ENCODE measurements at regions not wholly inside any gene's neighbourhood (a gene's known extent, or its start where the extent isn't known, plus 50 kb on each side); places are given as distances from the start of the nearest gene placed in this dataset.

- TF ChIP-seq CTCF (IDR thresholded peaks at IDR 0.05 in 2 of 3, conservative IDR thresholded peaks at IDR 0.05 in 1 of 3; ENCODE audit: borderline replicate concordance in 1 of 3, insufficient read depth in 1 of 3, low read depth in 2 of 3, low read length in 2 of 3), result no peak
- no peak for TF ChIP-seq EZH2 (IDR thresholded peaks at IDR 0.05)
- no peak for TF ChIP-seq POLR2A (IDR thresholded peaks at IDR 0.05; ENCODE audit: borderline replicate concordance, extremely low read depth, insufficient read depth, insufficient read length)
- no peak for TF ChIP-seq EGR1 (IDR thresholded peaks at IDR 0.05; ENCODE audit: low read depth)
- no peak for TF ChIP-seq ATF3 (IDR thresholded peaks at IDR 0.05)
- no peak for TF ChIP-seq MAX (IDR thresholded peaks at IDR 0.05)
- no peak for TF ChIP-seq YY1 (IDR thresholded peaks at IDR 0.05; ENCODE audit: extremely low read depth, insufficient replicate concordance, low read depth, low read length)
- TF ChIP-seq EZH2phosphoT487 (IDR thresholded peaks at IDR 0.05; ENCODE audit: borderline replicate concordance), result no peak
- no peak for TF ChIP-seq SP1 (IDR thresholded peaks at IDR 0.05; ENCODE audit: low read depth)
- no peak for TF ChIP-seq RAD21 (IDR thresholded peaks at IDR 0.05; ENCODE audit: low read depth)
Measured at GRCh38 chr15:67006083-67007065, 59.0 kb upstream of the SMAD3 start.
